A673 (cell line): ENCODE measurements at regions not wholly inside any gene's neighbourhood (a gene's known extent, or its start where the extent isn't known, plus 50 kb on each side); places are given as distances from the start of the nearest gene placed in this dataset.

Source experiments
- EZH2 ChIP-seq: fragments of 200-600 bp; sonication (generic); IDR thresholded peaks from 2 replicates; pipeline ENCODE4 v1.6.1; 2017; ENCODE audit warnings: borderline replicate concordance, low read depth, mild to moderate bottlenecking, mixed read lengths, antibody characterized with exemption, low read length; ENCODE audit not compliant: poor library complexity, severe bottlenecking
- TF ChIP-seq, protein P1 (sequence below): fragments of 300-800, 200-600 bp; sonication (generic); conservative IDR thresholded peaks from 2 replicates; pipeline ENCODE4 v1.5.1; 2017; ENCODE audit warnings: low read depth, mild to moderate bottlenecking, antibody characterized with exemption, low read length, moderate library complexity, mixed read lengths

DNA sequence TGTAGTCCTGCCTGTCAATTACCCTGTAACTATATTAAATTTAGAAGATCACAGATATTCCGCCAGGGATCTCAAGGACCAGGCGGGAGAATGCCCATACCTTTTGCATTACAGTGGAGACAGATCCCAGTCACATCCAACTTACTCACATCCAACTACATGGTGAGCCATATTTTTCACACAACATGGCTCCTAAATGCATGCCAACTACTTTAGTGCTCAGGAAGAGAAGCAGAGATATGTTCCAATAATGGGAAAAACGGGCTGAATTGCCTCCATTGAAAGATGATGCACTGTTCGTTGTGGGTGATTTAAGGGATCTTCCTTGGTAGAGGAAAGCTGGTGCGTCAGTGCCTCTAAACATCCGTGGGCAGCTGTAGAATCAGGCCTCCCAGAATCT, 304.5 kb downstream of the CD83 start:
- TF ChIP-seq, protein P1, sequence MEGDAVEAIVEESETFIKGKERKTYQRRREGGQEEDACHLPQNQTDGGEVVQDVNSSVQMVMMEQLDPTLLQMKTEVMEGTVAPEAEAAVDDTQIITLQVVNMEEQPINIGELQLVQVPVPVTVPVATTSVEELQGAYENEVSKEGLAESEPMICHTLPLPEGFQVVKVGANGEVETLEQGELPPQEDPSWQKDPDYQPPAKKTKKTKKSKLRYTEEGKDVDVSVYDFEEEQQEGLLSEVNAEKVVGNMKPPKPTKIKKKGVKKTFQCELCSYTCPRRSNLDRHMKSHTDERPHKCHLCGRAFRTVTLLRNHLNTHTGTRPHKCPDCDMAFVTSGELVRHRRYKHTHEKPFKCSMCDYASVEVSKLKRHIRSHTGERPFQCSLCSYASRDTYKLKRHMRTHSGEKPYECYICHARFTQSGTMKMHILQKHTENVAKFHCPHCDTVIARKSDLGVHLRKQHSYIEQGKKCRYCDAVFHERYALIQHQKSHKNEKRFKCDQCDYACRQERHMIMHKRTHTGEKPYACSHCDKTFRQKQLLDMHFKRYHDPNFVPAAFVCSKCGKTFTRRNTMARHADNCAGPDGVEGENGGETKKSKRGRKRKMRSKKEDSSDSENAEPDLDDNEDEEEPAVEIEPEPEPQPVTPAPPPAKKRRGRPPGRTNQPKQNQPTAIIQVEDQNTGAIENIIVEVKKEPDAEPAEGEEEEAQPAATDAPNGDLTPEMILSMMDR = no peak
- TF ChIP-seq EZH2 = no peak
